H1 (cell line): ENCODE measurements at regions not wholly inside any gene's neighbourhood (a gene's known extent, or its start where the extent isn't known, plus 50 kb on each side); places are given as distances from the start of the nearest gene placed in this dataset.

Source experiments
- CTCF ChIA-PET: fragments of 300-600 bp; sonication (Branson Sonifier 250); formaldehyde crosslinking; loops from one replicate; lab custom pipeline; 2021; ENCODE audit not compliant: partially characterized antibody; lab: Charles Lee
- POLR2A ChIA-PET: fragments of 300-600 bp; sonication (Branson Sonifier 250); formaldehyde crosslinking; loops from one replicate; lab custom pipeline; 2021; ENCODE audit warnings: inconsistent platforms; ENCODE audit not compliant: partially characterized antibody; lab: Charles Lee
- DNase-seq, 2 experiments: peaks; one replicate each; pipeline versions ENCODE4 v3.0.0 to v3.0.0-alpha.2; 2010 to 2022; ENCODE audit warnings: low spot score in 2 of 2, low read depth in 1 of 2, mixed read lengths in 1 of 2
- FAIRE-seq: peaks from 2 replicates; lab custom pipeline; 2011; peaks lifted over from hg19 to GRCh38; lab: Jason Lieb, UNC
- H2AFZ ChIP-seq: 2 replicates; pipeline ENCODE4 v1.8.1; 2012; ENCODE audit warnings: low read length, inconsistent platforms
- H2AK5ac ChIP-seq: 2 replicates; pipeline ENCODE4 v1.6.1; 2013; ENCODE audit warnings: low read depth, low read length
- H2BK120ac ChIP-seq: replicated peaks from 2 replicates; pipeline ENCODE3; 2013; ENCODE audit warnings: low read depth, low read length, inconsistent platforms
- H2BK12ac ChIP-seq: 2 replicates; pipeline ENCODE4 v1.6.1; 2013; ENCODE audit warnings: low read depth, low read length
- H2BK15ac ChIP-seq: 2 replicates; pipeline ENCODE4 v1.6.1; 2013; ENCODE audit warnings: low read length
- H2BK20ac ChIP-seq: 2 replicates; pipeline ENCODE4 v1.6.1; 2013; ENCODE audit warnings: low read length
- H2BK5ac ChIP-seq: 2 replicates; pipeline ENCODE4 v1.6.1; 2013; ENCODE audit warnings: low read depth, low read length
- H3K14ac ChIP-seq: 2 replicates; pipeline ENCODE4 v1.6.1; 2013; ENCODE audit warnings: inconsistent platforms; ENCODE audit not compliant: insufficient read length
- H3K18ac ChIP-seq: 2 replicates; pipeline ENCODE4 v1.6.1; 2013; ENCODE audit warnings: low read length; ENCODE audit errors: extremely low read depth
- H3K23ac ChIP-seq: 2 replicates; pipeline ENCODE4 v1.6.1; 2013; ENCODE audit warnings: inconsistent platforms; ENCODE audit not compliant: insufficient read length
- H3K23me2 ChIP-seq: 2 replicates; pipeline ENCODE4 v1.6.1; 2013; ENCODE audit warnings: low read depth, low read length
- H3K27ac ChIP-seq: 2 replicates; pipeline ENCODE4 v1.6.1; 2011; ENCODE audit warnings: low read depth, low read length, inconsistent platforms
- H3K27me3 ChIP-seq, 4 experiments: replicated peaks in 1 of 4; 1 replicate in 1 of 4; 2 replicates in 3 of 4; pipeline versions ENCODE4 v1.6.1 to v1.8.1; 2011 to 2013; ENCODE audit warnings: low read length in 3 of 4, mild to moderate bottlenecking in 3 of 4, inconsistent platforms in 2 of 4, mixed read lengths in 2 of 4, moderate library complexity in 1 of 4; ENCODE audit not compliant: control insufficient read depth in 3 of 4, insufficient read depth in 3 of 4; ENCODE audit errors: extremely low read depth in 1 of 4
- H3K36me3 ChIP-seq, 4 experiments: 2 replicates each; pipeline versions ENCODE4 v1.6.1 to v1.8.1; 2011 to 2013; ENCODE audit warnings: mild to moderate bottlenecking in 4 of 4, low read length in 3 of 4, moderate library complexity in 2 of 4, control low read depth in 1 of 4, inconsistent platforms in 1 of 4; ENCODE audit not compliant: insufficient read depth in 4 of 4, control insufficient read depth in 2 of 4
- H3K4ac ChIP-seq: replicated peaks from 2 replicates; pipeline ENCODE3; 2013; ENCODE audit warnings: low read length, low read depth, mixed read lengths, inconsistent platforms; ENCODE audit not compliant: insufficient read length
- H3K4me1 ChIP-seq, 4 experiments: replicated peaks in 1 of 4; 1 replicate in 1 of 4; 2 replicates in 3 of 4; pipeline versions ENCODE4 v1.6.1 to v1.8.1; 2011 to 2013; ENCODE audit warnings: low read length in 3 of 4, inconsistent platforms in 2 of 4, mixed read lengths in 1 of 4; ENCODE audit not compliant: insufficient read depth in 4 of 4, control insufficient read depth in 3 of 4
- H3K4me2 ChIP-seq, 2 experiments: 2 replicates each; pipeline versions ENCODE4 v1.6.1 to v1.8.1; 2011 to 2013; ENCODE audit warnings: low read depth in 2 of 2, low read length in 2 of 2, control low read depth in 1 of 2, inconsistent platforms in 1 of 2, mild to moderate bottlenecking in 1 of 2; ENCODE audit not compliant: insufficient read depth in 1 of 2
- H3K4me3 ChIP-seq, 4 experiments: fragments of 200-600, 300-600 bp in 1 of 4; sonication (generic), shearing (Covaris generic), sonication (Bioruptor Twin) in 1 of 4; 2 replicates each; pipeline versions ENCODE4 v1.5.1 to v1.8.1; 2011 to 2016; ENCODE audit warnings: low read length in 4 of 4, low read depth in 3 of 4, control low read depth in 2 of 4, inconsistent platforms in 2 of 4, mild to moderate bottlenecking in 2 of 4, mixed read lengths in 1 of 4, moderate library complexity in 1 of 4; ENCODE audit not compliant: insufficient read depth in 2 of 4; ENCODE audit errors: extremely low read depth in 1 of 4
- H3K56ac ChIP-seq: replicated peaks from 2 replicates; pipeline ENCODE3; 2013; ENCODE audit warnings: low read depth, mild to moderate bottlenecking, mixed read lengths, low read length, inconsistent platforms; ENCODE audit not compliant: insufficient read length
- H3K79me1 ChIP-seq: 2 replicates; pipeline ENCODE4 v1.6.1; 2013; ENCODE audit warnings: low read depth, low read length, control low read depth
- H3K79me2 ChIP-seq, 2 experiments: 2 replicates each; pipeline versions ENCODE4 v1.6.1 to v1.8.1; 2012 to 2013; ENCODE audit warnings: low read length in 2 of 2, mild to moderate bottlenecking in 2 of 2, inconsistent platforms in 1 of 2; ENCODE audit not compliant: insufficient read depth in 2 of 2, control insufficient read depth in 1 of 2
- H3K9ac ChIP-seq, 4 experiments: replicated peaks in 1 of 4; 1 replicate in 1 of 4; 2 replicates in 3 of 4; pipeline versions ENCODE4 v1.6.1 to v1.8.1; 2011 to 2013; ENCODE audit warnings: low read depth in 3 of 4, low read length in 3 of 4, control low read depth in 2 of 4, mild to moderate bottlenecking in 2 of 4, moderate library complexity in 2 of 4, inconsistent platforms in 1 of 4; ENCODE audit errors: extremely low read depth in 1 of 4
- H3K9me3 ChIP-seq, 2 experiments: 2 replicates each; pipeline versions ENCODE4 v1.6.1 to v1.8.1; 2012 to 2013; ENCODE audit warnings: mild to moderate bottlenecking in 2 of 2, moderate library complexity in 2 of 2, control low read depth in 1 of 2, inconsistent platforms in 1 of 2, low read depth in 1 of 2, low read length in 1 of 2, mixed read lengths in 1 of 2; ENCODE audit not compliant: insufficient read depth in 2 of 2
- H4K20me1 ChIP-seq, 2 experiments: replicated peaks in 1 of 2; 2 replicates each; pipeline versions ENCODE3 to v1.8.1; 2011 to 2013; ENCODE audit warnings: inconsistent platforms in 2 of 2, low read length in 2 of 2, mild to moderate bottlenecking in 1 of 2; ENCODE audit not compliant: insufficient read depth in 2 of 2, control insufficient read depth in 1 of 2
- H4K5ac ChIP-seq: 2 replicates; pipeline ENCODE4 v1.6.1; 2013; ENCODE audit warnings: low read length, low read depth, mixed read lengths, inconsistent platforms; ENCODE audit not compliant: insufficient read length
- H4K8ac ChIP-seq: 2 replicates; pipeline ENCODE4 v1.8.0; 2013; ENCODE audit warnings: mild to moderate bottlenecking, moderate library complexity, low read length, inconsistent platforms; ENCODE audit not compliant: insufficient read depth; ENCODE audit errors: extremely low read depth
- H4K91ac ChIP-seq: replicated peaks from 2 replicates; pipeline ENCODE3; 2013; ENCODE audit warnings: low read length, mixed read lengths, inconsistent platforms; ENCODE audit not compliant: insufficient read length
- CBX8 ChIP-seq: fragments of 300-800, 300-1000 bp; sonication (generic); IDR thresholded peaks from 2 replicates; pipeline ENCODE4 v1.7.1; 2016; ENCODE audit warnings: low read depth, low read length, borderline replicate concordance
- CTBP2 ChIP-seq: IDR thresholded peaks from 2 replicates; pipeline ENCODE4 v1.7.0; 2011; ENCODE audit warnings: borderline replicate concordance, mild to moderate bottlenecking, moderate library complexity, mixed read lengths, low read length; ENCODE audit not compliant: insufficient read depth, insufficient read length
- E2F6 ChIP-seq: IDR thresholded peaks from 2 replicates; pipeline ENCODE4 v1.6.1; 2012; ENCODE audit warnings: inconsistent platforms
- EGR1 ChIP-seq: IDR thresholded peaks from 2 replicates; pipeline ENCODE4 v1.6.1; 2011; ENCODE audit warnings: low read depth, low read length, borderline replicate concordance
- POLR2A ChIP-seq, 2 experiments: IDR thresholded peaks; 1 replicate in 1 of 2; 2 replicates in 1 of 2; pipeline ENCODE4 v1.6.1; 2011; ENCODE audit warnings: low read depth in 2 of 2, low read length in 2 of 2, mild to moderate bottlenecking in 2 of 2; ENCODE audit errors: control extremely low read depth in 1 of 2
- POLR2AphosphoS5 ChIP-seq: IDR thresholded peaks from 2 replicates; pipeline ENCODE4 v1.6.1; 2011; ENCODE audit warnings: low read depth, low read length
- RBBP5 ChIP-seq: IDR thresholded peaks from 2 replicates; pipeline ENCODE4 v1.7.1; 2012; ENCODE audit warnings: low read depth, mild to moderate bottlenecking, inconsistent platforms, low read length, moderate library complexity, borderline replicate concordance
- RFX5 ChIP-seq: IDR thresholded peaks from 2 replicates; pipeline ENCODE4 v1.6.1; 2011; ENCODE audit warnings: low read depth, low read length, improper control_type of control experiment, borderline replicate concordance
- SP1 ChIP-seq: IDR thresholded peaks from 2 replicates; pipeline ENCODE4 v1.6.1; 2011; ENCODE audit warnings: low read depth, low read length
- SP4 ChIP-seq: IDR thresholded peaks from 2 replicates; pipeline ENCODE4 v1.6.1; 2012; ENCODE audit warnings: low read length, inconsistent platforms
- TEAD4 ChIP-seq: IDR thresholded peaks from 2 replicates; pipeline ENCODE4 v1.6.1; 2012; ENCODE audit warnings: low read depth, low read length, inconsistent platforms, mixed read lengths
- ZNF274 ChIP-seq: IDR thresholded peaks from 2 replicates; pipeline ENCODE4 v1.7.0; 2012; ENCODE audit warnings: low read length, borderline replicate concordance; ENCODE audit errors: extremely low read depth
- WGBS, 2 experiments: shearing (Covaris generic) in 1 of 2; methylation state at CpG; one replicate each; pipeline versions ENCODE4 v1.1.6 to v1.1.7; 2013 to 2015; ENCODE audit warnings: low lambda C conversion rate in 2 of 2, mixed read lengths in 2 of 2, inconsistent platforms in 1 of 2, low coverage in 1 of 2, missing lambda C conversion rate in 1 of 2; ENCODE audit not compliant: insufficient replicate concordance in 2 of 2, insufficient coverage in 1 of 2, insufficient read length in 1 of 2; ENCODE audit errors: extremely low coverage in 1 of 2, missing lambda C conversion rate in 1 of 2; 5-methylcytosine and 5-hydroxymethylcytosine counted together
- TF ChIP-seq, protein P1 (sequence below), 3 experiments: IDR thresholded peaks; 1 replicate in 2 of 3; 2 replicates in 1 of 3; pipeline versions ENCODE4 v1.5.1 to v1.6.1; 2011; ENCODE audit warnings: low read length in 3 of 3, mild to moderate bottlenecking in 3 of 3, inconsistent platforms in 2 of 3, low read depth in 1 of 3, moderate library complexity in 1 of 3; ENCODE audit not compliant: insufficient read depth in 1 of 3; ENCODE audit errors: control extremely low read depth in 1 of 3

DNA sequence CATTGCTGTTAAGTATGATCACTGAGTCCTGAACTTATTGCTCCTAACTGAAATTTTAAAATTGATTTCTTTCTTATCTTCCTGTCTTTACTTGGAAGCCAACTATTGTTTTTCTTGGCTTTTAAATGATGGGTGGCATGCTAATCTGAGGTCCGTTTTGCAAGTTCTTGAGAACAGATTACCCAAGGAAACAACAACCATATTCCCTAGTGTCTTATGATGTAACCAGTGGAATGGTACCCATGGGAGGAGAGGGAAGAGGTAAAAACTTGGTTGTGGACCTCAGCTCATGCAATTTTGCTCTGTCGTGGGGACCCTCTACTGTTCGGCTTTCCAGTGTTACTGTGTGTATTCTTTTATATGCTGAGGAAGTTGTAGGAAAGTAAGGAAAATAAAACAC is 454.8 kb upstream of the ADAMTS5 start:
- 94% methylated on average over 3 of the region's 3 CpGs; no CpG with 5 or more reads in 1 of the 2 experiments for WGBS, 2 experiments
- Histone ChIP-seq H3K4ac (no peak overlapping the region), H3K36me3 (no peaks in the 10 kb centered on the region), H3K9me3 (no peaks in the 10 kb centered on the region), H3K4me1 (peaks cover 0 to 10% (median 7%) of the 10 kb centered on the region in 4 experiments; a peak in 4 of 7 replicates), H2BK15ac (no peak overlapping the region), H2AFZ (no peak overlapping the region), H3K23me2 (no peaks in the 10 kb centered on the region), H3K9ac (no peak overlapping the region), H4K5ac (no peak overlapping the region), H2BK12ac (no peak overlapping the region), H4K8ac (no peak overlapping the region), H3K14ac (no peak overlapping the region), H3K23ac (no peak overlapping the region), H3K27ac (no peak overlapping the region), H2BK120ac (no peak overlapping the region), H3K4me2 (no peak overlapping the region), H3K18ac (no peak overlapping the region), H2BK20ac (no peak overlapping the region), H2AK5ac (no peak overlapping the region), H4K20me1 (no peaks in the 10 kb centered on the region), H3K79me1 (no peaks in the 10 kb centered on the region), H3K79me2 (no peaks in the 10 kb centered on the region), H3K4me3 (no peak overlapping the region), H2BK5ac (no peak overlapping the region), H3K27me3 (no peaks in the 10 kb centered on the region), H4K91ac (no peak overlapping the region), H3K56ac (no peak overlapping the region)
- FAIRE-seq = no peak
- ChIA-PET CTCF (interaction anchor here (0.6 kb wide), 1 partner anchor 571 kb away, joined by 3 read pairs; no protein-coding TSS in a partner anchor), POLR2A (no interaction called here)
- DNase-seq = no peak
- no peak for TF ChIP-seq RBBP5
- no peak for TF ChIP-seq CBX8
- no peak for TF ChIP-seq E2F6
- TF ChIP-seq SP1 = no peak
- TF ChIP-seq POLR2A (IDR thresholded peaks at IDR 0.05; ENCODE audit: control extremely low read depth in 1 of 2, low read depth in 2 of 2, low read length in 2 of 2) = no peak
- TF ChIP-seq, protein P1, sequence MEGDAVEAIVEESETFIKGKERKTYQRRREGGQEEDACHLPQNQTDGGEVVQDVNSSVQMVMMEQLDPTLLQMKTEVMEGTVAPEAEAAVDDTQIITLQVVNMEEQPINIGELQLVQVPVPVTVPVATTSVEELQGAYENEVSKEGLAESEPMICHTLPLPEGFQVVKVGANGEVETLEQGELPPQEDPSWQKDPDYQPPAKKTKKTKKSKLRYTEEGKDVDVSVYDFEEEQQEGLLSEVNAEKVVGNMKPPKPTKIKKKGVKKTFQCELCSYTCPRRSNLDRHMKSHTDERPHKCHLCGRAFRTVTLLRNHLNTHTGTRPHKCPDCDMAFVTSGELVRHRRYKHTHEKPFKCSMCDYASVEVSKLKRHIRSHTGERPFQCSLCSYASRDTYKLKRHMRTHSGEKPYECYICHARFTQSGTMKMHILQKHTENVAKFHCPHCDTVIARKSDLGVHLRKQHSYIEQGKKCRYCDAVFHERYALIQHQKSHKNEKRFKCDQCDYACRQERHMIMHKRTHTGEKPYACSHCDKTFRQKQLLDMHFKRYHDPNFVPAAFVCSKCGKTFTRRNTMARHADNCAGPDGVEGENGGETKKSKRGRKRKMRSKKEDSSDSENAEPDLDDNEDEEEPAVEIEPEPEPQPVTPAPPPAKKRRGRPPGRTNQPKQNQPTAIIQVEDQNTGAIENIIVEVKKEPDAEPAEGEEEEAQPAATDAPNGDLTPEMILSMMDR (IDR thresholded peaks at IDR 0.05; ENCODE audit: control extremely low read depth in 1 of 3, insufficient read depth in 1 of 3, low read depth in 1 of 3, low read length in 3 of 3) = no peak
- TF ChIP-seq CTBP2 = no peak
- TF ChIP-seq SP4 = no peak
- TF ChIP-seq ZNF274 = no peak
- no peak for TF ChIP-seq POLR2AphosphoS5
- TF ChIP-seq RFX5 = no peak
- TF ChIP-seq TEAD4 = no peak
- TF ChIP-seq EGR1 = no peak
